Thoracic aorta (tissue), 2 donors: ENCODE measurements at regions not wholly inside any gene's neighbourhood (a gene's known extent, or its start where the extent isn't known, plus 50 kb on each side); places are given as distances from the start of the nearest gene placed in this dataset.

ENCODE experiments used
- ATAC-seq: fragments of 150-250 bp; one replicate; pipeline ENCODE4 v1.8.0; 2017; ENCODE audit warnings: low read depth; ENCODE audit not compliant: insufficient number of reproducible peaks, low FRiP score
- DNase-seq: peaks from one replicate; pipeline ENCODE4 v3.0.0-alpha.2; 2020; ENCODE audit warnings: low spot score
- H3K27ac ChIP-seq, 2 donors: fragments of 200-600 bp; sonication (generic); 1 replicate in 1 of 2; 2 replicates in 1 of 2; pipeline ENCODE4 v1.5.1; 2016; ENCODE audit warnings: mild to moderate bottlenecking in 2 of 2, moderate library complexity in 2 of 2
- H3K27me3 ChIP-seq: fragments of 200-600 bp; sonication (generic); replicated peaks from 2 replicates; pipeline ENCODE4 v1.6.0; 2016; ENCODE audit warnings: mild to moderate bottlenecking; ENCODE audit not compliant: insufficient read depth
- H3K36me3 ChIP-seq: fragments of 200-600 bp; sonication (generic); one replicate; pipeline ENCODE4 v1.5.1; 2016
- H3K4me1 ChIP-seq, 2 donors: fragments of 200-600 bp; sonication (generic); 1 replicate in 1 of 2; 2 replicates in 1 of 2; pipeline versions ENCODE4 v1.5.1 to v1.6.0; 2016; ENCODE audit warnings: low read depth in 2 of 2, mild to moderate bottlenecking in 1 of 2; ENCODE audit not compliant: control insufficient read depth in 1 of 2
- H3K4me3 ChIP-seq: fragments of 200-600 bp; sonication (generic); 2 replicates; pipeline ENCODE4 v1.5.1; 2016; ENCODE audit warnings: mild to moderate bottlenecking
- H3K9me3 ChIP-seq: fragments of 200-600 bp; sonication (generic); 2 replicates; pipeline ENCODE4 v1.5.1; 2016
- CTCF ChIP-seq: fragments of 200-600 bp; sonication (generic); IDR thresholded peaks from one replicate; pipeline ENCODE4 v1.5.1; 2019; ENCODE audit warnings: antibody characterized with exemption

GRCh38 chr2:239723486-239724193 is 301.5 kb downstream of the NDUFA10 start:
- no peak overlapping the region for H3K4me3 ChIP-seq
- H3K27me3 ChIP-seq: no peaks in the 10 kb centered on the region
- no peak overlapping the region for H3K27ac ChIP-seq
- no peak for DNase-seq
- TF ChIP-seq CTCF: no peak
- H3K4me1 ChIP-seq: peaks cover 0 to 12% of the 10 kb centered on the region in 2 donors
- no peaks in the 10 kb centered on the region for H3K9me3 ChIP-seq
- H3K36me3 ChIP-seq: no peaks in the 10 kb centered on the region
- ATAC-seq: no peak

GRCh38 chr2:239722760-239723470 is 302.2 kb downstream of the NDUFA10 start:
- no peak for DNase-seq
- no peak overlapping the region for H3K27ac ChIP-seq
- H3K4me1 ChIP-seq: peaks cover 0 to 5% of the 10 kb centered on the region in 2 donors
- no peaks in the 10 kb centered on the region for H3K27me3 ChIP-seq
- TF ChIP-seq CTCF: no peak
- no peaks in the 10 kb centered on the region for H3K9me3 ChIP-seq
- H3K4me3 ChIP-seq: no peak overlapping the region
- no peaks in the 10 kb centered on the region for H3K36me3 ChIP-seq
- no peak for ATAC-seq

- TF ChIP-seq CTCF: no peak
- DNase-seq: no peak
- Histone ChIP-seq H3K36me3 (no peaks in the 10 kb centered on the region), H3K27me3 (no peaks in the 10 kb centered on the region), H3K9me3 (no peaks in the 10 kb centered on the region), H3K27ac (no peak overlapping the region), H3K4me3 (no peak overlapping the region), H3K4me1 (no peaks in the 10 kb centered on the region)
- no peak for ATAC-seq
Observed at GRCh38 chr2:239721991-239722759, 303.0 kb downstream of the NDUFA10 start.

- H3K9me3 ChIP-seq: no peaks in the 10 kb centered on the region
- DNase-seq (no peak), ATAC-seq (no peak)
- no peak overlapping the region for H3K4me3 ChIP-seq
- H3K27ac ChIP-seq: no peak overlapping the region
- peaks cover 0 to 1% of the 10 kb centered on the region in 2 donors for H3K4me1 ChIP-seq
- H3K36me3 ChIP-seq: no peaks in the 10 kb centered on the region
- TF ChIP-seq CTCF: no peak
- H3K27me3 ChIP-seq: no peaks in the 10 kb centered on the region
Observed at GRCh38 chr2:239721531-239721930, 303.6 kb downstream of the NDUFA10 start.
